ENCODE measurements at regions not wholly inside any gene's neighbourhood (a gene's known extent, or its start where the extent isn't known, plus 50 kb on each side); places are given as distances from the start of the nearest gene placed in this dataset.

DNA sequence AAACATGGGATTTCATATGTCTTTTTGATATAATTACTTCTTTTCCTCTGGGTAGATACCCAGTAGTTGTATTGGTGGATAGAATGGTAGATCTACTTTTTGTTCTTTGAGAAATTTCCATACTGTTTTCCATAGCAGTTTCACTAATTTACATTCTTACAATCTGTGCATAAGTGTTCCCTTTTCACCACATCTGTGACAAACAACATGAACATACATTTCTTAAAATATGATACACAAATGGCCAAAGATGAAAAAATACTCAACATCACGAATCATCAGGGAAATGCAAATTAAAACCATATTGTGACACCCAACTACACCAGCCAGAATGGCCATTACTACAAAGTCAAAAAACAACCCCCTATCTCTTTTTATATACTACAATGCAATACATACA lies 1778.5 kb upstream of the ACO1 start (continued):
- TF ChIP-seq ATF2 (IDR thresholded peaks at IDR 0.05; ENCODE audit: low read length) (no peak), E2F6 (IDR thresholded peaks at IDR 0.05) (no peak), POU5F1 (IDR thresholded peaks at IDR 0.05; ENCODE audit: low read depth, low read length) (no peak)
